ENCODE measurements at regions not wholly inside any gene's neighbourhood (a gene's known extent, or its start where the extent isn't known, plus 50 kb on each side); places are given as distances from the start of the nearest gene placed in this dataset.

GRCh38 chr12:40464121-40464520, 228.1 kb upstream of the CNTN1 start:
- TF ChIP-seq CTCF (IDR thresholded peaks at IDR 0.05): no peak
- TF ChIP-seq ZFX (IDR thresholded peaks at IDR 0.05; ENCODE audit: borderline replicate concordance): no peak

Data from 22Rv1 (cell line).